ENCODE measurements at regions not wholly inside any gene's neighbourhood (a gene's known extent, or its start where the extent isn't known, plus 50 kb on each side); places are given as distances from the start of the nearest gene placed in this dataset.

GRCh38 chr3:177946048-177946447 lies 590.2 kb upstream of the KCNMB2 start:
- TF ChIP-seq CTCF (IDR thresholded peaks at IDR 0.05), result no peak
- TF ChIP-seq POLR2A (IDR thresholded peaks at IDR 0.05), result no peak

Measured in thyroid gland (tissue), 4 donors.